H1 (cell line): ENCODE measurements at regions not wholly inside any gene's neighbourhood (a gene's known extent, or its start where the extent isn't known, plus 50 kb on each side); places are given as distances from the start of the nearest gene placed in this dataset.

ENCODE experiments used
- BCL11A ChIP-seq, 2 experiments: IDR thresholded peaks; one replicate each; pipeline ENCODE4 v1.6.1; 2011; ENCODE audit warnings: low read depth in 2 of 2, low read length in 2 of 2, mild to moderate bottlenecking in 2 of 2
- EZH2 ChIP-seq: fragments of 200-600 bp; sonication (generic); IDR thresholded peaks from 2 replicates; pipeline ENCODE4 v1.7.1; 2012; ENCODE audit warnings: low read depth, mild to moderate bottlenecking, moderate library complexity, low read length, inconsistent platforms; ENCODE audit not compliant: severe bottlenecking
- TF ChIP-seq, protein P1 (sequence below): IDR thresholded peaks from 2 replicates; pipeline ENCODE4 v1.6.1; 2012; ENCODE audit warnings: inconsistent platforms
- TF ChIP-seq, protein P2 (sequence below): IDR thresholded peaks from 2 replicates; pipeline ENCODE4 v1.6.1; 2012; ENCODE audit warnings: inconsistent platforms

DNA sequence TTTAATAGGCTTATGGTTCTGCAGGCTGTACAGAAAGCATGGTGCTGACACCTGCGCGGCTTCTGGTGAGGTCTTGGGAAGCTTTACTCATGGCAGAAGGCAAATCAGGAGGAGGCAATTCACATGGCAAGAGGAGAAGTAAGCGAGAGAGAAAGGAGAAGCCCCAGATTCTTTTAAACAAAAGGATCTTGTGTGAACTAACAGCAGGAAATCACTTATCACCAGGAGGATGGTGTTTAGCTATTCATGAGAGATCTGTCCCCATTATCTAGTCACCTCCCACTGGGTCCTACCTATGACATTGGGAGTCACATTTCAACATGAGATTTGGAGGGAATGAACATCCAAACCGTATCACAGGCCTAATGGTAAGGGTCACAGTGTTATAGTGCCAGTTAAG lies 678.0 kb upstream of the KCND2 start (continued):
- TF ChIP-seq BCL11A (IDR thresholded peaks at IDR 0.05; ENCODE audit: low read depth in 2 of 2, low read length in 2 of 2) (peak in 1 of 2 experiments; percentile 74), EZH2 (no peak)
- TF ChIP-seq, protein P1, sequence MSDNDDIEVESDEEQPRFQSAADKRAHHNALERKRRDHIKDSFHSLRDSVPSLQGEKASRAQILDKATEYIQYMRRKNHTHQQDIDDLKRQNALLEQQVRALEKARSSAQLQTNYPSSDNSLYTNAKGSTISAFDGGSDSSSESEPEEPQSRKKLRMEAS = peak; percentile 62
- TF ChIP-seq, protein P2, sequence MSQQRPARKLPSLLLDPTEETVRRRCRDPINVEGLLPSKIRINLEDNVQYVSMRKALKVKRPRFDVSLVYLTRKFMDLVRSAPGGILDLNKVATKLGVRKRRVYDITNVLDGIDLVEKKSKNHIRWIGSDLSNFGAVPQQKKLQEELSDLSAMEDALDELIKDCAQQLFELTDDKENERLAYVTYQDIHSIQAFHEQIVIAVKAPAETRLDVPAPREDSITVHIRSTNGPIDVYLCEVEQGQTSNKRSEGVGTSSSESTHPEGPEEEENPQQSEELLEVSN = peak; percentile 62
